NT2/D1 (cell line): ENCODE measurements at regions not wholly inside any gene's neighbourhood (a gene's known extent, or its start where the extent isn't known, plus 50 kb on each side); places are given as distances from the start of the nearest gene placed in this dataset.

Experiments used
- YY1 ChIP-seq: IDR thresholded peaks from 2 replicates; pipeline ENCODE4 v1.6.1; 2011; ENCODE audit not compliant: insufficient read length, insufficient read depth
- ZNF274 ChIP-seq: IDR thresholded peaks from 2 replicates; pipeline ENCODE4 v1.6.1; 2011; ENCODE audit warnings: mild to moderate bottlenecking, low read depth, low read length

DNA sequence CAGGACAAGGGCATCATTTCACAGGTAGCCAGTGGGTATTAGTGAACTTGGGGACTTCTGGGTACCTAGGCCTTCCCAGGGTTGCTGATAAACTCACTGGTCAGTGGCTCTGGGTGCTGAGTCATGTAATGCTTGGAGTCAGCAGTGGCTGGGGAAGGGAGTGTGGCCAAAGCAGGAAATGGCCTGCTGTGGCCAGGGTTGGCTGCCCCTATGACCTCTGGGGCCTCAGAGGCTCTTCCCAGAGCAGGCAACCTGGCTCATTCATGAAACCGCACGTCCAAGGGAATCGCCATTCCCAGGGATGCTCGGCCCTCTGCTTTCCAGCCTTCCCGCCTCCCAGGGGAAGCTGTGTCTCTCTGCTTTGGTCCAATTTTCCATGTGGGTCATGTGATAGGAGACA is 294.9 kb downstream of the DYSF start:
- TF ChIP-seq ZNF274 (no peak), YY1 (no peak)
